Stimulated activated CD8-positive, alpha-beta memory T cell treated with anti-CD3 and anti-CD28 coated beads, Interleukin-12 subunit alpha, Interleukin-12 subunit beta, amount 100 ng/mL, for 24 hours (primary cell): ENCODE measurements at regions not wholly inside any gene's neighbourhood (a gene's known extent, or its start where the extent isn't known, plus 50 kb on each side); places are given as distances from the start of the nearest gene placed in this dataset.
"Not testable (repeated sequence)": the region's sequence is repeated elsewhere in the genome, so short reads cannot be mapped to it uniquely, and the experiment has no call there.

Experiments
- DNase-seq: peaks from one replicate; pipeline ENCODE4 v3.0.0-alpha.2; 2020; ENCODE audit errors: extremely low read depth

DNA sequence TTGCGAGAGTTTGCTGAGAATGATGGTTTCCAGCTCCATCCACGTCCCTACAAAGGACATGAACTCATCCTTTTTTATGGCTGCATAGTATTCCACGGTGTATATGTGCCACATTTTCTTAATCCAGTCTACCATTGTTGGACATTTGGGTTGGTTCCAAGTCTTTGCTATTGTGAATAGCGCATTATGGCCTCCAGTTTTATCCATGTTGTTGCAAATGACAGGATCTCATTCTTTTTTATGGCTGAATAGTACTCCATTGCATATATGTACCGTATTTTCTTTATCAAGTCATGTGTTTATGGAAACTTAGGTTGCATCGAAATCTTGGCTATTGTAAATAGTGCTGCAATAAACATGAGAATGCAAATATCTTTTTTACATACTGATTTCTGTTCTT, 266.1 kb upstream of the STXBP6 start:
- DNase-seq: not testable (repeated sequence)

DNA sequence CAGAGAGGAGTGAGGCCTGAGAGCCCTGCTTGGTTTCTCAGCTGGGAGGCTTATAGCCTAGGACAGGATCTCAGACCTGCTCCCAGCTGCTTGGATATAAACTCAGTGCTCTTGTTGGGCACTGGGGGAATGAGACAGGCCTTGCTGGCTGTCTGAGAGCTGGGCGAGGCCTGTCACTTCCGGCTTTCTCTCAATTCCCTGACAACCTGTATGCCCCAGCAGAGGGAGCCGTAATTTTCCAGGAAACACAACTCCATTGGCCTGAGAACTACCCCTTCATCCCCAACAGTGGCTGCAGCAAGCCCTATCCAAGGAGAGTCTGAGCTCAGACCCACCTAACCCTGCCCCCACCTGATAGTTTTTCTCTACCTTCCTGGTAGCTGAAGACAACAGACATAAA, 258.3 kb upstream of the STXBP6 start:
- no peak for DNase-seq

GRCh38 chr14:25303934-25304333, 254.0 kb upstream of the STXBP6 start:
- DNase-seq: no peak

DNA sequence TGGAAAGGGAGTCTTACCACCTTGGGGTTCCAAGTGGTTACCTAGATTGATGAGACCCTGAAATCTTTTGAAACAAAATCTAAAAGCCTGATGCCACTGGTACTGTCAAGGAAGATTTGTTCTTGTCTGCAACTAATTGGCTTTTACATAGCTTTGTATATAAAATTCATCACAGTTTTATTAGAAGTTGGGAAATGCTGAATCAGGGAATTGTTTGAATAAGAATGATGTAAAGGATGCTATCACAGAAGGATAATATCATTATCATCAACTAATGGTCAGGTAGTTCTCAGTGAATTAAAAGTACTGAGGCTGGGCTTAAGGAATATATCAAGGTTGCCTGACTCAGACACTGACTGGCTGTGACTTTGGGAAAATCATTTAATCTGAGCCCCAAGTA, 248.3 kb upstream of the STXBP6 start:
- no peak for DNase-seq

DNA sequence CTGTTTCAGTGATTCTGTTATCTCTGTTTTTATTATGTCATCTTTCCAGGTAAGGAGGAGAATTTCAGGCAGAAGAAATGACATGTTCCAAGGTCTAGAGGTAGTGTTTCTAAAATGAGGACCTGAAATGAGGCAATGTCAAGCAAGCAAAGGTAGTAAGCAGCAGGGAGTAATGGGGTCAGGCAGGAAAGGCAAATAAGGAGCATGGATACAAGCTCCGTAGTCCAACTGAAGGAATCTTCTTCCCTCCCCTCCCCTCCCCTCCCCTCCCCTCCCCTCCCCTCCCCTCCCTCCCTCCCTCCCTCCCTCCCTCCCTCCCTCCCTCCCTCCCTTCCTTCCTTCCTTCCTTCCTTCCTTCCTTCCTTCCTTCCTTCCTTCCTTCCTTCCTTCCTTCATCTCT, 240.2 kb upstream of the STXBP6 start:
- DNase-seq: not testable (repeated sequence)

DNA sequence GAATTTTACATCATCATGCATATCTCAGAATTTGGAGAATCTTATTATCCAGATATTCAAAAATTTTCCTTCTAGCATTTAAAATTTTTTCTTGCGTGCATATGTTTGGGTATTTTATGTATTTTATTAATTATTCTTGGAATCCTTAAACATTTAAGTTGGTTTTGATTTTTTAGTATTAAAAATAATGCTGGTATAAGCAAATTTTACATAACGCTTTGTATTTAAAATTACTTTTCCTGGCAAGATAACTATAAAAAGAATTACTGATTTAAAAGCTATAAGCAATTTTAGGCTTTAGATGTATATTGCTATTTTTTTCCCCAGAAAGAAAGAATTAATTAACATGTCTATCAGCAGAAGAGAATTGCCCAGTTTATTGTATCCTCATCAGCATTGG, 224.6 kb upstream of the STXBP6 start:
- no peak for DNase-seq

- DNase-seq: no peak
These were observed 217.2 kb upstream of the STXBP6 start for GRCh38 chr14:25267186-25267585.

DNA sequence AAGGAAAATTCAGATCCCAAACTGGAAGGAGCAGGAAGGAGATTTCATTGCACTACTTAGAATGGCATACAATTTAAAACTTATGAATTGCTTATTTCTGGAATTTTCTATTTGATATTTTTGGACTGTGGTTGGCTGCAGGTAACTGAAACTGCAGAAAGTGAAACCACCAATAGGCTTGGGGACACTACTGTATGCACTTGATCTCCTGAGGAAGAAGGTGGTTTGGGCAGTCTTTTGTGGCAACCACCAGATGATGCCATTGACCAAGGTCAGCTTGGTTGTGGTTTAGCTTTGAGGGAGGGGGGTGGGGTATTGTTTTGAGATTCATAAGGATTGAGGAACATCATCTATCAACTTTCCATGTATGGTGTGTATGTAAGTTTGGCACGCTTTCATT, 209.5 kb upstream of the STXBP6 start:
- no peak for DNase-seq

GRCh38 chr14:25252793-25253192, 202.8 kb upstream of the STXBP6 start:
- no peak for DNase-seq

GRCh38 chr14:25250516-25250915, 200.6 kb upstream of the STXBP6 start:
- DNase-seq: no peak

DNA sequence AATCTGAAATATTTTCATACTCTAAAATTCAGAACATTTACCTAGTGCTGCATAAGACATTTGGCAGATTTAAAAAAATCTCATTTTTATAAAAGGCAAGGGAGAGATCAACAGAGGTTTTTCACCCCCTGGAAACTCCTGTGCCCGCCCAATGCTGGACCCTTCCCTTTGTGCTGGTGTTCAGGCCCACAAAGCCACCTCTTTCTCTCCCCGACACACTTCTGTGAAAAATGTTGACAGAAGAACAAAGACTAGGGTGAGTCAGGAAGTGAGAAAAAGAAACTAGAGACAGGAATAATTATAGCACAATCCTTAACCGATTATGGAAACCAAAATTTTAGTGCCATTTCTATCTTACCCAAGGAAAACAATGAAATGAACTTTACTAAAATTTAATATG, 197.7 kb upstream of the STXBP6 start:
- DNase-seq: no peak

DNA sequence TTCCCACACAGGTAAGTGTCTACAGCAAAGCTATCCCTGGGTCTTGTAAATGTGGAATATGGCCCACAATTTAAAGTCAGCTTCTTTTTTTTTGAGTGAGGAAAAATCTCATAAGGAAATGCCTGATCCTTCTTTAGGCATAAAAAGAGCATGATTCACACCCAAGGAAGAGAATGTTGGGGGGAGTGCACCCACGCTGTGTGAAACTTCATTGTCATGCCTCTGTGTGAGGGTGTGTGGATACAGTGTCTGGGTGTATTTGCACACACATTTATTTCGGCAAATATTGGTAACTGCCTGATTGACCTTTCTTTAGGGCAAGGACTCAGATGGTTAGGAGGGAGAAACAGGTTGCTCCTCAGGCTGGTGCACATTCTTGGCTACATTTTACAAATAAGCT, 196.8 kb upstream of the STXBP6 start:
- DNase-seq: no peak

DNA sequence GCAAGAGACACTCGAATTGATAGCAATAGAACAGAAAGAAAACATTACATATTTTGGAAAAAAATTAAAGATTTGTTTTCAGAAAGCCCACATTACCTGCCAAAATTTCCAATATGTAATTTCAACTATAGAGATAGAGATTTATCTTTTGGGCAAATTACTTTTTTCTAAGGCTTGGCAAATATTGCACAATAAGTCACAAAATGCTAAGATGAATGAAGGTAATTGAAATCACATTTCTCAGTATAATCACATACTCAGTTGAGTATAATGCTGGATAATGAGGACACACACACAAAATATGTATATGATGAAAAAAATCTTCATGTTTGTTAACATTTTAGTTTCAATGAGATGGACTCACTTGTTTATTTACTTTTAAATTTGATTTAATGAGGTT, 189.2 kb upstream of the STXBP6 start:
- DNase-seq: no peak

DNA sequence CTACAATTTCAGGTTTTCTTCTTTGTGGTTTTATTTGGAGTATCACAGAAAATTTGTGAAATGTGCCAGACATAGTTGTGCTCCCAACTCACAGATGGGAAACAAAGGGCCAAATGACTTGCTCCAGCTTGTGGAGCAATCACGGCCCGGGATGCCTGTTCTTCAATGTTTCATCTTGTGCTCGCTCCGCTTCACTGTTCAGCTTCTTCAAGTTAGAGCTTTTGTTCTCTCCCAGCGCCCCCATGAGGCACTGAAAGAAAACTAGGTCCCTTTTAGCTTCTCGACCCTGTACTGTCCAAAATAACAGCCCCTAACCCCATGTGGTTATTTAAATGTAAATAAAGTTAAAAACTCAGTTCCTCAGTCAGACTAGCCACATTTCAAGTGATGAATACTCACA, 187.9 kb upstream of the STXBP6 start:
- DNase-seq: no peak

- DNase-seq: no peak
These were observed 183.7 kb upstream of the STXBP6 start for GRCh38 chr14:25233613-25234012.

DNA sequence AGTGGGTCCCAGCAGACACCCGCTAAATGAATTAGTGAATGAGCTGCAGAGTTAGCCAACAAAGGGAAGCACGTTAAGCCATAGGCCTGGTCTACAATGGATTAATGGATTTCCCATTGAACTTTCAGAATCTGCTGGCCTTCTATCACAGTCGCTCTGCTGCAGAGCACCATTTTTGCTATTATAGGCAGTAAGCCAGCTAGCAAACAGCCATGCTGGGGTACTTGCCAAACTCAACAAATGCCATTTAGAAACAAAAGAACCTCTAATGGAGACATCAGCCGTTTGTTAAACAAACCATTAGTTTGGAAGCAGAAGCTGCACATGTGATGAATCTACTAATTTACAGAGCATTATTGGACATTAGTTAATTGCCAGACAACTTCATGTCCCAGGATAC, 181.1 kb upstream of the STXBP6 start:
- DNase-seq: no peak

DNA sequence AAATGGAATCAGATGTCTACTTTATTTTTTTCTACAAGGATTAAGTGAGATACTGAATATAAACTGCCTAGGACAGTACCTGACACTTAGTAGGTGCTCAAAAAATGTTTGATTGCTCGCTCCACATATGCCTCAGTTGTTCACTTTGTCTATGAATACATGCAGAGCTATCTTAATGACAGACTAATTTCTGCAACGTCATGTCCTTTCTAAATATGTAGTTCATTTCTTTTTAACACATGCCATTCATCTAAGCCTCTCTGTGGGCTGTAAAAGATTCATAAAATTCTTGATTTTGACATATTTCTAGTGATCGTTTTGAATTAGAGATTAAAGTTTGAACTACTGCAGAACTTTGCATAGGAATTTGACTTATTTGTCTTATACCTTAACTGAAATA, 176.3 kb upstream of the STXBP6 start:
- DNase-seq: no peak

GRCh38 chr14:25222256-25222655, 172.3 kb upstream of the STXBP6 start:
- no peak for DNase-seq

DNA sequence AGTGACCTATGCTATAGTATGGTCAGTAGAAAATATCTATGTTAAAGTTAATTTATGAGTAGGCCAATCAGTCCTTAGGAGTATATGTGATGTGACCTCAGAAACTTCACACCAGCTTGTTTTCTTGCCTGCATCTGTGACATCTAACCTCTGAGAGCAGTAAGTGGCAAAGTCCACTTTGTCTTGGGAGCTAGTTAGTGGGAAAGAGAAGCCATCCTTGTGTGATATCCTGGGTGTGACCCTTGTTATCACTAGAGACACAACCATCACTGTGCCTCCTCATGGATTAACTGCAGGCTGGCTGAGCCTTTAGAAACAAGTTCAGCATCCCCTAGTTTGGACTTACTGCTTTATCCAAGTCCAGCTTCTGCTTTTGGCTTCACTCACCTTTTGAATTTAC, 170.6 kb upstream of the STXBP6 start:
- no peak for DNase-seq

DNA sequence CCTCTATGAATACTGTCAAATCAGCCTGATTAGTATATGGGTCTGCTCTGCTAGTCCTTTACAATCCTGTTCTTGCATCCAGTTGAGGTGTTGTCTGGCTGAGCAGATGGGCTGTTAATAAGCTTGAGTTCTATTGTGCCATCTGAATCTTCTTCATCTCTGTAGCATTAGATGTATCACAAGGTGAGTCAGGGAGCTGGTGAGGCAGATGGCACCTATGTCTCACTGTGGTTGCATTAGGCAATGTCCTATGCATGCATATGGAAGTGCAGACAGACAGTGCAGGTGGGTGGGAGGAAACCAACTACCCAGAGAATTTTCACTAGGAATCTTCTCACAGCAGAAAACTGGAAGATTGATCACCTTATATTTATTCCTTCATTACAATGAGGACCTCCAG, 165.7 kb upstream of the STXBP6 start:
- no peak for DNase-seq

DNA sequence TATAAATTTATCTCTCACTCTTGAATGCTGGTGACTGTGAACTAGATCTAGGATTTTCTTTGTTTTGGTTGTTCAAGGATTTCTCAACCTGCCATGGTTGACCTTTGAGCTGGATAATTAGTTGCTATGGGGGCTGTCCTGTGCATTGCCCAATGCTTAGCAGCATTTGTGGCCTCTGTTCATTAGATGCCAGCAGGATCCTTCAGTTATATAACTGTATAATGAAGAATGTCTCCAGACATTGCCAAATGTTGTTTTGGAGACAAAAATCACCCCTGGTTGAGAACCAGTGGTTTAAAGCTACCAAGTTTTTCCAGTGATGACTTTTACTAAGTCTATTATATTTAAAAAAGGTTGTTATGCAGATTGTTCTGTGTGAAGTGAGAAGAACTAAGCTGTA, 147.9 kb upstream of the STXBP6 start:
- DNase-seq: no peak

DNA sequence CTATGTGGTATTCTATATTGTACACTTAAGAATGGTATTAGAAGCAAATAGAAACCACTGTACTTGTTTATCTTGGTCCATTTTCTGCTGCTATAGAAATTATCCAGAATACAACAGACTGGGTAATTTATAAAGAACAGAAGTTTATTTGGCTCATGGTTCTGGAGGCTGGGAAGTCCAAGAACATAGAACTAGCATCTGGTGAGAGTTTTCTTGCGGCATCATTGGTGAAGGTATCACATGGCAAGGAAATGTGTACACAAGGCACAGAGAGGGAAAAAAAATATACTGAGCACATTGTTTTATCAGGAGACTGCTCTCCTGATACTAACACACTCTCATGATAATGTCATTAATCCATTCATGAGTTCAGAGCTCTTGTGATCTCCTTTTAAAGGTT, 130.3 kb upstream of the STXBP6 start:
- DNase-seq: no peak

DNA sequence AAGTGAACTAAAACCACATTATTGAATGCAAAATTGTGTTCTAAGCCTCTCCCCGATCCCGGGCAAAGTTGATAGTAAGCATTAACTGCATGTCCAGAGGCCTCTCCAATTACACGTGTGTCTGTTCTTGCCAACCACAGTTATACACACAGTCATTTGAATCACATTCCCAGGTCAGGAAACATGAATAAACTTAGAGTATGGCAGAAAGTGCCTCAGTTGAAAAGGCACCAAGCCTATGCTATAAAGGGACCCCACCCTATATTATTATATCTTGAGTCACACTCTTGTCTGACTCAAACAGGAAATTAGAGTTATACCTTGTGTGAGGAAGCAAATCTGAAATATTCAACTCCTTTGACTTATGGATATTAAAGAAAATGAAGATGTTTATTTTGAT, 128.3 kb upstream of the STXBP6 start:
- no peak for DNase-seq

DNA sequence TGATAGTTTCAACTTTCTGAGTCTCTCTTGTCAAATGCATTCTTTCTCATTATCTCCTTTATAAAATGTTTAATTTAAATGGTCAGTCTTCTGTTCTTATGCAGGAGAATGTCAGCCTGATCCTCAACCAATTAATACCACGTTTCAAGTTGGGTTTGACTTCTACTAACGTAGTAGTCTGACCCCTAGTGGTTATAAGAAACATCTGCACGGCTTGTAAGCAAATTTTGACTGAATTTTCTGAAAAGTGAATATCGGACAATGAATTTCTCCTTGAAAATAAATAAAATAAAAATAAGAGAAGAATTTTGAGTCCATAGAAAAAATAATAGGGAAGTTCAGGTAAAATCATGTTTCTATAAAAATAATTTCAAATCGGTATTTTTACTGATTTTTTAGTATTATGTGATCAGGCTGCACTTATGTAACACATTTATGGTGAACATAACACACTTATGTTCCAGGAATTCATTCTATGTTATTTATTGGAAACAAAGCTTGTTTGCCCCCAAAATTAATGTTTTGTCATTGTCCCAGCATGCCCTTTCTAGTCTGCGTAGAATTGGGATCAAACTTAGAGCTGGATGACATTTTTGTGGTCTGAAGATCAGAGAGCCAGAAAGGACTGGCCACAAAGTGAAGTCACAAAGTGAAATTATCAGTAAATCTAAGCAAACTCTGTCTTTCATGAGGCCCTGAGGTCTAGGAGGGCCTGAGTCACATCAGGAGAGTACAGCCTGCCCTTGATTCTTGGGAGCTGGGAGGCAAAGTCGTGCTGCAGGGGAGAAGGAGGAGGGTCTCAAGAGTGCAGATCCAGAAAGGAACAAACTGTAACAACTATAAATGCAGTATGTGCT, 101.2 kb upstream of the STXBP6 start:
- no peak for DNase-seq
